A549 (cell line): ENCODE measurements at regions not wholly inside any gene's neighbourhood (a gene's known extent, or its start where the extent isn't known, plus 50 kb on each side); places are given as distances from the start of the nearest gene placed in this dataset.

Experiments
- CBX8 ChIP-seq: fragments of 200-600 bp; sonication (generic); IDR thresholded peaks from 2 replicates; pipeline ENCODE4 v1.6.1; 2016
- CEBPB ChIP-seq, 2 experiments: fragments of >200 bp in 1 of 2; sonication (Bioruptor Twin) in 1 of 2; formaldehyde crosslinking in 1 of 2; IDR thresholded peaks; 2 replicates each; pipeline ENCODE4 v1.6.1; 2012 to 2016
- CTCF ChIP-seq: fragments of >200 bp; sonication (Bioruptor Twin); formaldehyde crosslinking; IDR thresholded peaks from 3 replicates; pipeline ENCODE4 v1.5.1; 2016
- E2F6 ChIP-seq: IDR thresholded peaks from 2 replicates; pipeline ENCODE4 v1.6.1; 2012; ENCODE audit warnings: low read depth, borderline replicate concordance
- HMGXB4 ChIP-seq: fragments of 250-450 bp; sonication (Bioruptor Pico); IDR thresholded peaks from 2 replicates; pipeline ENCODE4 v1.5.0; 2021; ENCODE audit warnings: mild to moderate bottlenecking, moderate library complexity, borderline replicate concordance
- JUN ChIP-seq, 2 experiments: fragments of >200 bp; sonication (Bioruptor Twin); formaldehyde crosslinking; IDR thresholded peaks; 2 replicates in 1 of 2; 3 replicates in 1 of 2; pipeline ENCODE4 v1.6.1; 2016 to 2017
- MAX ChIP-seq: IDR thresholded peaks from 2 replicates; pipeline ENCODE4 v1.6.1; 2012
- POLR2A ChIP-seq: IDR thresholded peaks from 2 replicates; pipeline ENCODE4 v1.6.1; 2012; ENCODE audit warnings: mild to moderate bottlenecking, low read length
- RAD21 ChIP-seq, 2 experiments: fragments of >200 bp in 1 of 2; sonication (Bioruptor Twin) in 1 of 2; formaldehyde crosslinking in 1 of 2; IDR thresholded peaks in 1 of 2; conservative IDR thresholded peaks in 1 of 2; 2 replicates in 1 of 2; 3 replicates in 1 of 2; pipeline ENCODE4 v1.6.1; 2012 to 2018; ENCODE audit warnings: inconsistent platforms in 1 of 2
- RCOR1 ChIP-seq: fragments of 150-350 bp; IDR thresholded peaks from 2 replicates; pipeline ENCODE4 v1.6.1; 2014; ENCODE audit warnings: antibody characterized with exemption, low read length, low read depth
- SMC3 ChIP-seq: fragments of >200 bp; sonication (Bioruptor Twin); formaldehyde crosslinking; IDR thresholded peaks from 3 replicates; pipeline ENCODE4 v1.6.1; 2018; ENCODE audit warnings: inconsistent platforms
- USF2 ChIP-seq: fragments of 450-650 bp; IDR thresholded peaks from 2 replicates; pipeline ENCODE4 v1.6.1; 2014; ENCODE audit warnings: antibody characterized with exemption

- TF ChIP-seq E2F6 = no peak
- no peak for TF ChIP-seq RCOR1
- TF ChIP-seq JUN (IDR thresholded peaks at IDR 0.05) = no peak
- no peak for TF ChIP-seq CBX8
- no peak for TF ChIP-seq CTCF
- TF ChIP-seq POLR2A = no peak
- TF ChIP-seq MAX = no peak
- TF ChIP-seq RAD21 (conservative IDR thresholded peaks at IDR 0.05 in 1 of 2, IDR thresholded peaks at IDR 0.05 in 1 of 2) = no peak
- no peak for TF ChIP-seq SMC3
- no peak for TF ChIP-seq CEBPB (IDR thresholded peaks at IDR 0.05)
- TF ChIP-seq HMGXB4 (CRISPR knock-in tag) = no peak
- TF ChIP-seq USF2 = no peak
Observed at GRCh38 chr4:176844448-176844847, 51.7 kb upstream of the VEGFC start.
